ENCODE measurements at regions not wholly inside any gene's neighbourhood (a gene's known extent, or its start where the extent isn't known, plus 50 kb on each side); places are given as distances from the start of the nearest gene placed in this dataset.

GRCh38 chr18:73407506-73407905 is 539.7 kb upstream of the NETO1 start:
- H3K4me1 Mint-ChIP-seq (ENCODE audit: low read depth), result no peaks in the 10 kb centered on the region
- TF ChIP-seq CTCF (IDR thresholded peaks at IDR 0.05), result no peak
- peaks cover 2% of the 10 kb centered on the region for H3K9me3 Mint-ChIP-seq (ENCODE audit: low read depth)
- H3K27me3 Mint-ChIP-seq (ENCODE audit: low read depth), result no peaks in the 10 kb centered on the region
- no peak for DNase-seq (ENCODE audit: low spot score)
- no peak overlapping the region for H3K27ac Mint-ChIP-seq (ENCODE audit: unreplicated experiment)
- H3K36me3 Mint-ChIP-seq (ENCODE audit: low read depth), result no peaks in the 10 kb centered on the region
- H3K4me3 Mint-ChIP-seq (ENCODE audit: unreplicated experiment), result no peak overlapping the region

GRCh38 chr18:73384246-73384645 is 516.5 kb upstream of the NETO1 start:
- peaks cover 8% of the 10 kb centered on the region for H3K4me1 Mint-ChIP-seq (ENCODE audit: low read depth)
- H3K36me3 Mint-ChIP-seq (ENCODE audit: low read depth), result no peaks in the 10 kb centered on the region
- no peak for DNase-seq (ENCODE audit: low spot score)
- peaks cover 1% of the 10 kb centered on the region for H3K27me3 Mint-ChIP-seq (ENCODE audit: low read depth)
- H3K4me3 Mint-ChIP-seq (ENCODE audit: unreplicated experiment), result no peak overlapping the region
- H3K9me3 Mint-ChIP-seq (ENCODE audit: low read depth), result no peaks in the 10 kb centered on the region
- TF ChIP-seq CTCF (IDR thresholded peaks at IDR 0.05), result no peak
- H3K27ac Mint-ChIP-seq (ENCODE audit: unreplicated experiment), result no peak overlapping the region

GRCh38 chr18:73381699-73382036 is 513.9 kb upstream of the NETO1 start:
- no peak for TF ChIP-seq CTCF (IDR thresholded peaks at IDR 0.05)

GRCh38 chr18:73381016-73381698 is 513.4 kb upstream of the NETO1 start:
- no peaks in the 10 kb centered on the region for H3K9me3 Mint-ChIP-seq (ENCODE audit: low read depth)
- H3K4me3 Mint-ChIP-seq (ENCODE audit: unreplicated experiment), result no peak overlapping the region
- H3K27me3 Mint-ChIP-seq (ENCODE audit: low read depth), result peaks cover 1% of the 10 kb centered on the region
- DNase-seq (ENCODE audit: low spot score), result no peak
- H3K27ac Mint-ChIP-seq (ENCODE audit: unreplicated experiment), result no peak overlapping the region
- TF ChIP-seq CTCF (IDR thresholded peaks at IDR 0.05), result no peak
- peaks cover 8% of the 10 kb centered on the region for H3K4me1 Mint-ChIP-seq (ENCODE audit: low read depth)
- no peaks in the 10 kb centered on the region for H3K36me3 Mint-ChIP-seq (ENCODE audit: low read depth)

More at GRCh38 chr18:73381699-73382036, 513.9 kb upstream of the NETO1 start:
- Mint-ChIP-seq H3K36me3 (ENCODE audit: low read depth) (no peaks in the 10 kb centered on the region), H3K4me3 (ENCODE audit: unreplicated experiment) (no peak overlapping the region), H3K27me3 (ENCODE audit: low read depth) (peaks cover 1% of the 10 kb centered on the region), H3K9me3 (ENCODE audit: low read depth) (no peaks in the 10 kb centered on the region), H3K4me1 (ENCODE audit: low read depth) (peaks cover 8% of the 10 kb centered on the region), H3K27ac (ENCODE audit: unreplicated experiment) (no peak overlapping the region)
- no peak for DNase-seq (ENCODE audit: low spot score)

GRCh38 chr18:73366713-73367112 is 498.9 kb upstream of the NETO1 start:
- Mint-ChIP-seq H3K9me3 (ENCODE audit: low read depth) (peaks cover 13% of the 10 kb centered on the region), H3K27me3 (ENCODE audit: low read depth) (no peaks in the 10 kb centered on the region), H3K4me1 (ENCODE audit: low read depth) (no peaks in the 10 kb centered on the region), H3K27ac (ENCODE audit: unreplicated experiment) (no peak overlapping the region), H3K36me3 (ENCODE audit: low read depth) (no peaks in the 10 kb centered on the region), H3K4me3 (ENCODE audit: unreplicated experiment) (no peak overlapping the region)
- no peak for TF ChIP-seq CTCF (IDR thresholded peaks at IDR 0.05)
- no peak for DNase-seq (ENCODE audit: low spot score)
